ENCODE measurements at regions not wholly inside any gene's neighbourhood (a gene's known extent, or its start where the extent isn't known, plus 50 kb on each side); places are given as distances from the start of the nearest gene placed in this dataset.

DNA sequence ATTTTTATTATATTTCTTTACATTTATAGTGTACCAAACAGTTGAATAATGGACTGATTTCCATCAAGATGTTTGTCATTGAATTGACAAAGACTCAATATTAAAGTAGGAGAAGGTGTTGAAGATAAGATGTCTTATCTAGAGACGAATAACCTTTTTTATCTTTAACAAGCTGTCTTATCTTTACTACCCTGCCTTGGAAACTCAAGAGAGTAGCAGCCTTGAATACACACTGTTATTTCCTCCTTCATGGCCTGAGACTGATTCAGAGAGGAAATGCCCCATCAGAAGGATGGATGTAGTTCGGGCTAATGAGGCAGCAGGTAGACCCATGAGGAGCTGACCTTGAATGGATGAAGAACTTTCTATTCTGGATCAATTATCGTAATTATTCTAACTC lies 365.1 kb upstream of the SEMA6D start:
- H3K4me3 ChIP-seq (ENCODE audit: low read length), result no peak overlapping the region
- H2AFZ ChIP-seq (ENCODE audit: low read length), result no peak overlapping the region
- TF ChIP-seq, protein P1, sequence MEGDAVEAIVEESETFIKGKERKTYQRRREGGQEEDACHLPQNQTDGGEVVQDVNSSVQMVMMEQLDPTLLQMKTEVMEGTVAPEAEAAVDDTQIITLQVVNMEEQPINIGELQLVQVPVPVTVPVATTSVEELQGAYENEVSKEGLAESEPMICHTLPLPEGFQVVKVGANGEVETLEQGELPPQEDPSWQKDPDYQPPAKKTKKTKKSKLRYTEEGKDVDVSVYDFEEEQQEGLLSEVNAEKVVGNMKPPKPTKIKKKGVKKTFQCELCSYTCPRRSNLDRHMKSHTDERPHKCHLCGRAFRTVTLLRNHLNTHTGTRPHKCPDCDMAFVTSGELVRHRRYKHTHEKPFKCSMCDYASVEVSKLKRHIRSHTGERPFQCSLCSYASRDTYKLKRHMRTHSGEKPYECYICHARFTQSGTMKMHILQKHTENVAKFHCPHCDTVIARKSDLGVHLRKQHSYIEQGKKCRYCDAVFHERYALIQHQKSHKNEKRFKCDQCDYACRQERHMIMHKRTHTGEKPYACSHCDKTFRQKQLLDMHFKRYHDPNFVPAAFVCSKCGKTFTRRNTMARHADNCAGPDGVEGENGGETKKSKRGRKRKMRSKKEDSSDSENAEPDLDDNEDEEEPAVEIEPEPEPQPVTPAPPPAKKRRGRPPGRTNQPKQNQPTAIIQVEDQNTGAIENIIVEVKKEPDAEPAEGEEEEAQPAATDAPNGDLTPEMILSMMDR (conservative IDR thresholded peaks at IDR 0.05; ENCODE audit: low read depth, low read length), result no peak
- TF ChIP-seq EZH2phosphoT487 (IDR thresholded peaks at IDR 0.05; ENCODE audit: borderline replicate concordance, low read length) (no peak), EZH2 (IDR thresholded peaks at IDR 0.05; ENCODE audit: low read length, unreplicated experiment) (no peak)
- H3K36me3 ChIP-seq (ENCODE audit: low read depth, low read length), result no peaks in the 10 kb centered on the region
- CTCF ChIA-PET, result no interaction called here
- no peak overlapping the region for H3K27ac ChIP-seq (ENCODE audit: low read length)
- intact Hi-C loops (cut with micrococcal nuclease), result no loop called here
- no peaks in the 10 kb centered on the region for H3K27me3 ChIP-seq (ENCODE audit: low read length)
- no peaks in the 10 kb centered on the region for H3K9me2 ChIP-seq (replicated peaks; ENCODE audit: low read length)
- no peak overlapping the region for H3K4me2 ChIP-seq (ENCODE audit: low read length)
- H3K4me1 ChIP-seq (ENCODE audit: insufficient read depth, low read length), result peaks cover 6% of the 10 kb centered on the region; the same call in 1 of the 2 replicates
- no peaks in the 10 kb centered on the region for H3F3A ChIP-seq (ENCODE audit: low read length, unreplicated experiment)
- ATAC-seq (no peak), DNase-seq (no peak)
- BruUV-seq (replicated peaks), result no TSS peak
- no peaks in the 10 kb centered on the region for H3K79me2 ChIP-seq (ENCODE audit: low read length)
- no peaks in the 10 kb centered on the region for H4K20me1 ChIP-seq (ENCODE audit: low read length)
- no peak overlapping the region for H3K9ac ChIP-seq (ENCODE audit: low read length)
- H3K9me3 ChIP-seq (ENCODE audit: low read length), result no peaks in the 10 kb centered on the region
- POLR2A ChIA-PET (ENCODE audit: unreplicated experiment), result no interaction called here

DNA sequence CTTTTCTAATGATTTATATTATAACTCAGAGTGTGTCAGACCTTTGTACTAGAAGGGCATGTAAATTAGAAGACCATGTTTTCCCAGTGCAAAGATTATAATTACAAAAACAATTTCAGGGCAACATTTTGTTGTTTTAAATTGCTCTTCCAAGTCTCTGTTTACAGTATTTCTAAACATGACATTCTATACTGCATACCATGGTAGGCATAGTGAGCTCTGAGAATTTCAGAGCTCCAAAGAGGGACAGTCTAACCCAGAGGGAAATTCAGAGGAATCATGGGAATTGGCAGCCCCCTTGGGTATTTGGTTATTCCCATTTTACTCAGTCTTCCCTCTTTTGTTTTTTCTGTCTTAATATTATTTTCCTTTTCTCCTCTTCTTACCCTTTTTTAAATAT lies 361.5 kb upstream of the SEMA6D start:
- no peaks in the 10 kb centered on the region for H3K36me3 ChIP-seq (ENCODE audit: low read depth, low read length)
- ATAC-seq, result no peak
- no peaks in the 10 kb centered on the region for H3K27me3 ChIP-seq (ENCODE audit: low read length)
- H3K4me3 ChIP-seq (ENCODE audit: low read length), result no peak overlapping the region
- DNase-seq, result no peak
- peaks cover 6% of the 10 kb centered on the region; the same call in 1 of the 2 replicates for H3K4me1 ChIP-seq (ENCODE audit: insufficient read depth, low read length)
- intact Hi-C loops (cut with micrococcal nuclease), result no loop called here
- no peak overlapping the region for H3K4me2 ChIP-seq (ENCODE audit: low read length)
- ChIA-PET CTCF (no interaction called here), POLR2A (ENCODE audit: unreplicated experiment) (no interaction called here)
- H3K9ac ChIP-seq (ENCODE audit: low read length), result no peak overlapping the region
- H2AFZ ChIP-seq (ENCODE audit: low read length), result no peak overlapping the region
- no peak for TF ChIP-seq EZH2 (IDR thresholded peaks at IDR 0.05; ENCODE audit: low read length, unreplicated experiment)
- TF ChIP-seq, protein P1 (conservative IDR thresholded peaks at IDR 0.05; ENCODE audit: low read depth, low read length), result no peak
- no peak for TF ChIP-seq EZH2phosphoT487 (IDR thresholded peaks at IDR 0.05; ENCODE audit: borderline replicate concordance, low read length)
- no peaks in the 10 kb centered on the region for H4K20me1 ChIP-seq (ENCODE audit: low read length)
- H3F3A ChIP-seq (ENCODE audit: low read length, unreplicated experiment), result no peaks in the 10 kb centered on the region
- BruUV-seq (replicated peaks), result no TSS peak
- no peaks in the 10 kb centered on the region for H3K9me3 ChIP-seq (ENCODE audit: low read length)
- no peak overlapping the region for H3K27ac ChIP-seq (ENCODE audit: low read length)
- H3K79me2 ChIP-seq (ENCODE audit: low read length), result no peaks in the 10 kb centered on the region
- H3K9me2 ChIP-seq (replicated peaks; ENCODE audit: low read length), result no peaks in the 10 kb centered on the region

DNA sequence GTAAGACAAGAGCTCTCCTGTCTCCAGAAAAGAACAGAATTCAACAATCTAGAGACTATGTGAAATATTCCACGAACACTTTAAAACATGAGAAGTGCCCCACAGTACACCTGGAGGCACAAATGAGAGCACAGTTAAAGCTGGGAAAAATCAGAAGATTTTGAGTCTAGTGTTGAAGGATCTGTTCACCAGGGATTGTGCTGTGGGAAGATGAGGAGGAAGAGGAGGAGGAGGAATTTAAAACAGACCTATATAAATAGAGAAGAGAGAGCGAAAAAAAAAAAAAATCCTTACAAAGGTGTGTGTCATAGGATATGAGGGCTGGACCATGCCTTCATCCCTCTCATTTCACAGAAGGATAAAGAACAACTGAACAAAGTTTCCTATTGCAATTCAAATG lies 361.0 kb upstream of the SEMA6D start:
- Histone ChIP-seq H3K9me3 (ENCODE audit: low read length) (no peaks in the 10 kb centered on the region), H3F3A (ENCODE audit: low read length, unreplicated experiment) (no peaks in the 10 kb centered on the region), H2AFZ (ENCODE audit: low read length) (no peak overlapping the region), H3K4me1 (ENCODE audit: insufficient read depth, low read length) (peaks cover 6% of the 10 kb centered on the region; the same call in 1 of the 2 replicates), H3K27me3 (ENCODE audit: low read length) (no peaks in the 10 kb centered on the region), H3K27ac (ENCODE audit: low read length) (no peak overlapping the region), H3K9ac (ENCODE audit: low read length) (no peak overlapping the region), H3K36me3 (ENCODE audit: low read depth, low read length) (no peaks in the 10 kb centered on the region), H3K4me3 (ENCODE audit: low read length) (no peak overlapping the region), H3K79me2 (ENCODE audit: low read length) (no peaks in the 10 kb centered on the region), H3K4me2 (ENCODE audit: low read length) (no peak overlapping the region), H4K20me1 (ENCODE audit: low read length) (no peaks in the 10 kb centered on the region), H3K9me2 (replicated peaks; ENCODE audit: low read length) (no peaks in the 10 kb centered on the region)
- ChIA-PET POLR2A (ENCODE audit: unreplicated experiment) (no interaction called here), CTCF (no interaction called here)
- TF ChIP-seq, protein P1 (conservative IDR thresholded peaks at IDR 0.05; ENCODE audit: low read depth, low read length), result no peak
- TF ChIP-seq EZH2phosphoT487 (IDR thresholded peaks at IDR 0.05; ENCODE audit: borderline replicate concordance, low read length), result no peak
- TF ChIP-seq EZH2 (IDR thresholded peaks at IDR 0.05; ENCODE audit: low read length, unreplicated experiment), result no peak
- BruUV-seq (replicated peaks), result no TSS peak
- DNase-seq (no peak), ATAC-seq (no peak)
- intact Hi-C loops (cut with micrococcal nuclease), result no loop called here

Data from PC-3 (cell line).